CD14-positive monocyte (primary cell): ENCODE measurements at regions not wholly inside any gene's neighbourhood (a gene's known extent, or its start where the extent isn't known, plus 50 kb on each side); places are given as distances from the start of the nearest gene placed in this dataset.

Experiments used
- DNase-seq, 3 donors: peaks; one replicate each; pipeline ENCODE4 v3.0.0-alpha.2; 2011 to 2022
- H2AFZ ChIP-seq: 2 replicates; pipeline ENCODE4 v1.6.0; 2012; ENCODE audit warnings: mild to moderate bottlenecking, low read depth, low read length, inconsistent platforms; ENCODE audit not compliant: insufficient read depth, poor library complexity, severe bottlenecking
- H3K27ac ChIP-seq, 2 donors: 1 replicate in 1 of 2; 2 replicates in 1 of 2; pipeline ENCODE4 v1.5.1; 2012 to 2013; ENCODE audit warnings: low read length in 2 of 2, control low read depth in 1 of 2, inconsistent platforms in 1 of 2, low read depth in 1 of 2, mild to moderate bottlenecking in 1 of 2
- H3K27me3 ChIP-seq, 2 donors: one replicate each; pipeline versions ENCODE4 v1.6.0 to v1.6.1; 2011 to 2013; ENCODE audit warnings: low read length in 2 of 2; ENCODE audit not compliant: control insufficient read depth in 2 of 2, insufficient read depth in 2 of 2
- H3K36me3 ChIP-seq, 2 donors: replicated peaks in 1 of 2; 1 replicate in 1 of 2; 2 replicates in 1 of 2; pipeline versions ENCODE4 v1.5.1 to v1.6.1; 2012 to 2013; ENCODE audit warnings: low read length in 2 of 2, control low read depth in 1 of 2, inconsistent platforms in 1 of 2, mild to moderate bottlenecking in 1 of 2; ENCODE audit not compliant: insufficient read depth in 2 of 2, control insufficient read depth in 1 of 2
- H3K4me1 ChIP-seq, 2 donors: 1 replicate in 1 of 2; 2 replicates in 1 of 2; pipeline versions ENCODE4 v1.5.1 to v1.6.1; 2012 to 2013; ENCODE audit warnings: low read length in 2 of 2, control low read depth in 1 of 2, inconsistent platforms in 1 of 2, mild to moderate bottlenecking in 1 of 2, moderate library complexity in 1 of 2; ENCODE audit not compliant: insufficient read depth in 2 of 2, control insufficient read depth in 1 of 2
- H3K4me2 ChIP-seq: replicated peaks from 2 replicates; pipeline ENCODE3; 2012; ENCODE audit warnings: low read length, moderate library complexity, mild to moderate bottlenecking; ENCODE audit not compliant: poor library complexity, severe bottlenecking; ENCODE audit errors: extremely low read depth
- H3K4me3 ChIP-seq, 3 experiments: fragments of 200-600 bp in 1 of 3; sonication (generic) in 1 of 3; replicated peaks in 1 of 3; 1 replicate in 2 of 3; 2 replicates in 1 of 3; pipeline ENCODE4 v1.5.1; 2011 to 2013; ENCODE audit warnings: low read length in 3 of 3, mild to moderate bottlenecking in 3 of 3, control low read depth in 2 of 3, low read depth in 2 of 3, inconsistent platforms in 1 of 3, moderate library complexity in 1 of 3
- H3K79me2 ChIP-seq: 2 replicates; pipeline ENCODE4 v1.6.0; 2012; ENCODE audit warnings: mild to moderate bottlenecking, control low read depth, inconsistent platforms, low read length, moderate library complexity; ENCODE audit not compliant: insufficient read depth
- H3K9ac ChIP-seq: 2 replicates; pipeline ENCODE4 v1.6.0; 2017; ENCODE audit warnings: low read length, mild to moderate bottlenecking; ENCODE audit not compliant: insufficient read depth, poor library complexity, severe bottlenecking
- H3K9me3 ChIP-seq, 2 donors: replicated peaks in 1 of 2; 1 replicate in 1 of 2; 2 replicates in 1 of 2; pipeline versions ENCODE4 v1.5.1 to v1.6.1; 2012 to 2013; ENCODE audit warnings: low read length in 2 of 2, control low read depth in 1 of 2; ENCODE audit not compliant: control insufficient read depth in 1 of 2, insufficient read depth in 1 of 2
- H4K20me1 ChIP-seq: 2 replicates; pipeline ENCODE4 v1.6.0; 2012; ENCODE audit warnings: mild to moderate bottlenecking, low read length, control low read depth, moderate library complexity; ENCODE audit not compliant: insufficient read depth
- H3K27ac Mint-ChIP-seq, 7 donors: one replicate each; pipeline ENCODE4 v1.8.0; 2020; ENCODE audit warnings: mild to moderate bottlenecking in 7 of 7, mixed read lengths in 7 of 7, moderate library complexity in 6 of 7, inconsistent platforms in 2 of 7
- H3K27me3 Mint-ChIP-seq, 3 donors: one replicate each; pipeline ENCODE4 v1.8.0; 2021 to 2022; ENCODE audit warnings: low read depth in 3 of 3, mild to moderate bottlenecking in 3 of 3, mixed read lengths in 3 of 3, moderate library complexity in 3 of 3, inconsistent platforms in 1 of 3
- H3K36me3 Mint-ChIP-seq, 2 donors: one replicate each; pipeline ENCODE4 v1.8.0; 2020; ENCODE audit warnings: mixed read lengths in 2 of 2, inconsistent platforms in 1 of 2, mild to moderate bottlenecking in 1 of 2
- H3K4me1 Mint-ChIP-seq: one replicate; pipeline ENCODE4 v1.8.0; 2020; ENCODE audit warnings: mild to moderate bottlenecking, mixed read lengths
- H3K4me3 Mint-ChIP-seq, 2 donors: one replicate each; pipeline ENCODE4 v1.8.0; 2020; ENCODE audit warnings: mild to moderate bottlenecking in 2 of 2, mixed read lengths in 2 of 2, moderate library complexity in 1 of 2
- H3K9me3 Mint-ChIP-seq, 7 donors: one replicate each; pipeline ENCODE4 v1.8.0; 2020 to 2022; ENCODE audit warnings: mixed read lengths in 7 of 7, mild to moderate bottlenecking in 6 of 7, moderate library complexity in 6 of 7, inconsistent platforms in 2 of 7
- WGBS: methylation state at CpG from one replicate; pipeline ENCODE4 v1.1.5; 2013; ENCODE audit warnings: missing lambda C conversion rate; ENCODE audit not compliant: insufficient coverage; 5-methylcytosine and 5-hydroxymethylcytosine counted together
- intact Hi-C, 2 donors: fragments of 100-400 bp; cut with micrococcal nuclease; formaldehyde crosslinking; loops; one replicate each; pipeline versions ENCODE4 v1.15.0 to v1.15.1; 2023
- TF ChIP-seq, protein P1 (sequence below): fragments of 200-600 bp; IDR thresholded peaks from one replicate; pipeline ENCODE4 v1.8.0; 2022; ENCODE audit warnings: antibody characterized with exemption, mild to moderate bottlenecking

GRCh38 chr18:43917520-43917919 lies 640.2 kb upstream of the SYT4 start:
- no peak overlapping the region for H2AFZ ChIP-seq
- WGBS: 47% methylated on average over 4 of the region's 5 CpGs
- intact Hi-C loops: no loop called here
- no peaks in the 10 kb centered on the region for H3K27me3 Mint-ChIP-seq
- H3K36me3 Mint-ChIP-seq: no peaks in the 10 kb centered on the region
- no peak overlapping the region for H3K9ac ChIP-seq
- no peak overlapping the region for H3K27ac ChIP-seq
- H3K79me2 ChIP-seq: no peaks in the 10 kb centered on the region
- no peaks in the 10 kb centered on the region for H3K4me1 Mint-ChIP-seq
- peaks cover 0 to 7% (median 0%) of the 10 kb centered on the region in 7 donors for H3K9me3 Mint-ChIP-seq
- TF ChIP-seq, protein P1, sequence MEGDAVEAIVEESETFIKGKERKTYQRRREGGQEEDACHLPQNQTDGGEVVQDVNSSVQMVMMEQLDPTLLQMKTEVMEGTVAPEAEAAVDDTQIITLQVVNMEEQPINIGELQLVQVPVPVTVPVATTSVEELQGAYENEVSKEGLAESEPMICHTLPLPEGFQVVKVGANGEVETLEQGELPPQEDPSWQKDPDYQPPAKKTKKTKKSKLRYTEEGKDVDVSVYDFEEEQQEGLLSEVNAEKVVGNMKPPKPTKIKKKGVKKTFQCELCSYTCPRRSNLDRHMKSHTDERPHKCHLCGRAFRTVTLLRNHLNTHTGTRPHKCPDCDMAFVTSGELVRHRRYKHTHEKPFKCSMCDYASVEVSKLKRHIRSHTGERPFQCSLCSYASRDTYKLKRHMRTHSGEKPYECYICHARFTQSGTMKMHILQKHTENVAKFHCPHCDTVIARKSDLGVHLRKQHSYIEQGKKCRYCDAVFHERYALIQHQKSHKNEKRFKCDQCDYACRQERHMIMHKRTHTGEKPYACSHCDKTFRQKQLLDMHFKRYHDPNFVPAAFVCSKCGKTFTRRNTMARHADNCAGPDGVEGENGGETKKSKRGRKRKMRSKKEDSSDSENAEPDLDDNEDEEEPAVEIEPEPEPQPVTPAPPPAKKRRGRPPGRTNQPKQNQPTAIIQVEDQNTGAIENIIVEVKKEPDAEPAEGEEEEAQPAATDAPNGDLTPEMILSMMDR: no peak
- DNase-seq: no peak
- H3K27me3 ChIP-seq: no peaks in the 10 kb centered on the region
- H3K4me1 ChIP-seq: no peaks in the 10 kb centered on the region
- no peak overlapping the region for H3K4me2 ChIP-seq
- no peaks in the 10 kb centered on the region for H3K36me3 ChIP-seq
- no peaks in the 10 kb centered on the region for H3K9me3 ChIP-seq
- no peak overlapping the region for H3K4me3 ChIP-seq
- no peak overlapping the region for H3K27ac Mint-ChIP-seq
- no peaks in the 10 kb centered on the region for H4K20me1 ChIP-seq
- no peak overlapping the region for H3K4me3 Mint-ChIP-seq

GRCh38 chr18:43919551-43919950 lies 642.3 kb upstream of the SYT4 start:
- Histone ChIP-seq H3K4me3 (no peak overlapping the region), H2AFZ (no peak overlapping the region), H3K36me3 (no peaks in the 10 kb centered on the region), H3K4me1 (no peaks in the 10 kb centered on the region), H3K9ac (no peak overlapping the region), H3K79me2 (no peaks in the 10 kb centered on the region), H4K20me1 (no peaks in the 10 kb centered on the region), H3K4me2 (no peak overlapping the region), H3K9me3 (no peaks in the 10 kb centered on the region), H3K27ac (no peak overlapping the region), H3K27me3 (no peaks in the 10 kb centered on the region)
- no peak overlapping the region for H3K4me3 Mint-ChIP-seq
- H3K9me3 Mint-ChIP-seq: peaks cover 0 to 7% (median 0%) of the 10 kb centered on the region in 7 donors
- no peaks in the 10 kb centered on the region for H3K36me3 Mint-ChIP-seq
- intact Hi-C loops: no loop called here
- H3K27ac Mint-ChIP-seq: no peak overlapping the region
- no peak for DNase-seq
- no peaks in the 10 kb centered on the region for H3K27me3 Mint-ChIP-seq
- TF ChIP-seq, protein P1: no peak
- no peaks in the 10 kb centered on the region for H3K4me1 Mint-ChIP-seq
